ENCODE measurements at regions not wholly inside any gene's neighbourhood (a gene's known extent, or its start where the extent isn't known, plus 50 kb on each side); places are given as distances from the start of the nearest gene placed in this dataset.

GRCh38 chr3:34207806-34208205 is 409.4 kb downstream of the PDCD6IP start:
- H3K27me3 Mint-ChIP-seq (ENCODE audit: low read depth), result peaks cover 2% of the 10 kb centered on the region
- no peak overlapping the region for H3K27ac Mint-ChIP-seq
- no peaks in the 10 kb centered on the region for H3K9me3 Mint-ChIP-seq
- no peaks in the 10 kb centered on the region for H3K36me3 Mint-ChIP-seq (ENCODE audit: low read depth)
- no peaks in the 10 kb centered on the region for H3K4me1 Mint-ChIP-seq (ENCODE audit: low read depth)
- DNase-seq (ENCODE audit: low spot score), result no peak
- intact Hi-C loops (cut with micrococcal nuclease), result no loop called here
- H3K4me3 Mint-ChIP-seq (ENCODE audit: low read depth), result no peak overlapping the region

GRCh38 chr3:34212175-34212574 is 413.7 kb downstream of the PDCD6IP start:
- no peak for DNase-seq (ENCODE audit: low spot score)
- H3K4me3 Mint-ChIP-seq (ENCODE audit: low read depth), result no peak overlapping the region
- no peak overlapping the region for H3K27ac Mint-ChIP-seq
- no peaks in the 10 kb centered on the region for H3K36me3 Mint-ChIP-seq (ENCODE audit: low read depth)
- H3K4me1 Mint-ChIP-seq (ENCODE audit: low read depth), result no peaks in the 10 kb centered on the region
- H3K27me3 Mint-ChIP-seq (ENCODE audit: low read depth), result peaks cover 2% of the 10 kb centered on the region
- intact Hi-C loops (cut with micrococcal nuclease), result no loop called here
- no peaks in the 10 kb centered on the region for H3K9me3 Mint-ChIP-seq

- intact Hi-C loops (cut with micrococcal nuclease), result no loop called here
- Mint-ChIP-seq H3K27ac (no peak overlapping the region), H3K36me3 (ENCODE audit: low read depth) (no peaks in the 10 kb centered on the region), H3K4me3 (ENCODE audit: low read depth) (no peak overlapping the region), H3K4me1 (ENCODE audit: low read depth) (no peaks in the 10 kb centered on the region), H3K27me3 (ENCODE audit: low read depth) (peaks cover 2% of the 10 kb centered on the region), H3K9me3 (no peaks in the 10 kb centered on the region)
- no peak for DNase-seq (ENCODE audit: low spot score)
Observed at GRCh38 chr3:34212656-34213055, 414.2 kb downstream of the PDCD6IP start.

GRCh38 chr3:34213478-34213877 is 415.0 kb downstream of the PDCD6IP start:
- intact Hi-C loops (cut with micrococcal nuclease), result no loop called here
- Mint-ChIP-seq H3K27me3 (ENCODE audit: low read depth) (peaks cover 2% of the 10 kb centered on the region), H3K36me3 (ENCODE audit: low read depth) (no peaks in the 10 kb centered on the region), H3K4me3 (ENCODE audit: low read depth) (no peak overlapping the region), H3K4me1 (ENCODE audit: low read depth) (no peaks in the 10 kb centered on the region), H3K27ac (no peak overlapping the region), H3K9me3 (no peaks in the 10 kb centered on the region)
- DNase-seq (ENCODE audit: low spot score), result no peak

- no peak overlapping the region for H3K4me3 Mint-ChIP-seq (ENCODE audit: low read depth)
- H3K36me3 Mint-ChIP-seq (ENCODE audit: low read depth), result no peaks in the 10 kb centered on the region
- intact Hi-C loops (cut with micrococcal nuclease), result no loop called here
- peaks cover 2% of the 10 kb centered on the region for H3K27me3 Mint-ChIP-seq (ENCODE audit: low read depth)
- H3K27ac Mint-ChIP-seq, result no peak overlapping the region
- no peaks in the 10 kb centered on the region for H3K4me1 Mint-ChIP-seq (ENCODE audit: low read depth)
- H3K9me3 Mint-ChIP-seq, result no peaks in the 10 kb centered on the region
- no peak for DNase-seq (ENCODE audit: low spot score)
Observed at GRCh38 chr3:34216711-34217335, 418.4 kb downstream of the PDCD6IP start.

GRCh38 chr3:34218706-34219385 is 420.4 kb downstream of the PDCD6IP start:
- no peak for DNase-seq (ENCODE audit: low spot score)
- Mint-ChIP-seq H3K9me3 (no peaks in the 10 kb centered on the region), H3K4me1 (ENCODE audit: low read depth) (no peaks in the 10 kb centered on the region), H3K27me3 (ENCODE audit: low read depth) (peaks cover 2% of the 10 kb centered on the region), H3K27ac (no peak overlapping the region), H3K4me3 (ENCODE audit: low read depth) (no peak overlapping the region), H3K36me3 (ENCODE audit: low read depth) (no peaks in the 10 kb centered on the region)
- intact Hi-C loops (cut with micrococcal nuclease), result no loop called here

- Mint-ChIP-seq H3K4me3 (ENCODE audit: low read depth) (no peak overlapping the region), H3K9me3 (no peaks in the 10 kb centered on the region), H3K36me3 (ENCODE audit: low read depth) (no peaks in the 10 kb centered on the region), H3K27me3 (ENCODE audit: low read depth) (peaks cover 4% of the 10 kb centered on the region), H3K27ac (no peak overlapping the region), H3K4me1 (ENCODE audit: low read depth) (no peaks in the 10 kb centered on the region)
- intact Hi-C loops (cut with micrococcal nuclease), result no loop called here
- DNase-seq (ENCODE audit: low spot score), result no peak
Observed at GRCh38 chr3:34219556-34219955, 421.1 kb downstream of the PDCD6IP start.

- Mint-ChIP-seq H3K9me3 (no peaks in the 10 kb centered on the region), H3K27me3 (ENCODE audit: low read depth) (peaks cover 2% of the 10 kb centered on the region), H3K4me3 (ENCODE audit: low read depth) (no peak overlapping the region), H3K27ac (no peak overlapping the region), H3K36me3 (ENCODE audit: low read depth) (no peaks in the 10 kb centered on the region), H3K4me1 (ENCODE audit: low read depth) (no peaks in the 10 kb centered on the region)
- DNase-seq (ENCODE audit: low spot score), result no peak
- intact Hi-C loops (cut with micrococcal nuclease), result no loop called here
Observed at GRCh38 chr3:34225821-34226366, 427.5 kb downstream of the PDCD6IP start.

GRCh38 chr3:34229876-34230275 is 431.4 kb downstream of the PDCD6IP start:
- Mint-ChIP-seq H3K36me3 (ENCODE audit: low read depth) (no peaks in the 10 kb centered on the region), H3K27ac (no peak overlapping the region)
- intact Hi-C loops (cut with micrococcal nuclease), result no loop called here

GRCh38 chr3:34235096-34235495 is 436.7 kb downstream of the PDCD6IP start:
- Mint-ChIP-seq H3K9me3 (no peaks in the 10 kb centered on the region), H3K36me3 (ENCODE audit: low read depth) (no peaks in the 10 kb centered on the region), H3K27ac (no peak overlapping the region), H3K4me3 (ENCODE audit: low read depth) (no peak overlapping the region), H3K27me3 (ENCODE audit: low read depth) (no peaks in the 10 kb centered on the region), H3K4me1 (ENCODE audit: low read depth) (no peaks in the 10 kb centered on the region)
- no peak for DNase-seq (ENCODE audit: low spot score)
- intact Hi-C loops (cut with micrococcal nuclease), result no loop called here

More at GRCh38 chr3:34229876-34230275, 431.4 kb downstream of the PDCD6IP start:
- Mint-ChIP-seq H3K4me3 (ENCODE audit: low read depth) (no peak overlapping the region), H3K27me3 (ENCODE audit: low read depth) (no peaks in the 10 kb centered on the region), H3K4me1 (ENCODE audit: low read depth) (no peaks in the 10 kb centered on the region), H3K9me3 (no peaks in the 10 kb centered on the region)
- DNase-seq (ENCODE audit: low spot score), result no peak

- intact Hi-C loops (cut with micrococcal nuclease), result no loop called here
- no peaks in the 10 kb centered on the region for H3K9me3 Mint-ChIP-seq
- H3K36me3 Mint-ChIP-seq (ENCODE audit: low read depth), result no peaks in the 10 kb centered on the region
- no peaks in the 10 kb centered on the region for H3K27me3 Mint-ChIP-seq (ENCODE audit: low read depth)
- H3K27ac Mint-ChIP-seq, result no peak overlapping the region
- H3K4me3 Mint-ChIP-seq (ENCODE audit: low read depth), result no peak overlapping the region
- DNase-seq (ENCODE audit: low spot score), result no peak
- no peaks in the 10 kb centered on the region for H3K4me1 Mint-ChIP-seq (ENCODE audit: low read depth)
Observed at GRCh38 chr3:34237946-34238345, 439.5 kb downstream of the PDCD6IP start.

GRCh38 chr3:34238407-34238806 is 440.0 kb downstream of the PDCD6IP start:
- no peak overlapping the region for H3K27ac Mint-ChIP-seq
- H3K27me3 Mint-ChIP-seq (ENCODE audit: low read depth), result no peaks in the 10 kb centered on the region
- no peak overlapping the region for H3K4me3 Mint-ChIP-seq (ENCODE audit: low read depth)
- no peaks in the 10 kb centered on the region for H3K4me1 Mint-ChIP-seq (ENCODE audit: low read depth)
- intact Hi-C loops (cut with micrococcal nuclease), result no loop called here
- H3K36me3 Mint-ChIP-seq (ENCODE audit: low read depth), result no peaks in the 10 kb centered on the region
- DNase-seq (ENCODE audit: low spot score), result no peak
- H3K9me3 Mint-ChIP-seq, result no peaks in the 10 kb centered on the region

- DNase-seq (ENCODE audit: low spot score), result no peak
- Mint-ChIP-seq H3K4me3 (ENCODE audit: low read depth) (no peak overlapping the region), H3K27me3 (ENCODE audit: low read depth) (no peaks in the 10 kb centered on the region), H3K36me3 (ENCODE audit: low read depth) (no peaks in the 10 kb centered on the region), H3K27ac (no peak overlapping the region), H3K9me3 (no peaks in the 10 kb centered on the region), H3K4me1 (ENCODE audit: low read depth) (no peaks in the 10 kb centered on the region)
- intact Hi-C loops (cut with micrococcal nuclease), result no loop called here
Observed at GRCh38 chr3:34239287-34239686, 440.9 kb downstream of the PDCD6IP start.

All from activated T-helper 2 cell treated with anti-CD3 and anti-CD28 coated beads, Interferon-gamma antibody, Interleukin-2, Interleukin-4, amounts not matched to agents 10 μg/mL and 5 μg/mL and 100 μg/mL, durations not matched to agents 14 hours and 24 hours and 36 hours (primary cell).